Ishikawa (cell line): ENCODE measurements at regions not wholly inside any gene's neighbourhood (a gene's known extent, or its start where the extent isn't known, plus 50 kb on each side); places are given as distances from the start of the nearest gene placed in this dataset.

ENCODE experiments used
- EGR1 ChIP-seq: IDR thresholded peaks from 2 replicates; pipeline ENCODE4 v1.6.1; 2012
- EP300 ChIP-seq: IDR thresholded peaks from 2 replicates; pipeline ENCODE4 v1.6.1; 2012; ENCODE audit warnings: borderline replicate concordance
- NFIC ChIP-seq: IDR thresholded peaks from 2 replicates; pipeline ENCODE4 v1.6.1; 2012
- RAD21 ChIP-seq: IDR thresholded peaks from 2 replicates; pipeline ENCODE4 v1.6.1; 2012; ENCODE audit warnings: low read depth
- TEAD4 ChIP-seq: IDR thresholded peaks from 2 replicates; pipeline ENCODE4 v1.6.1; 2012
- YY1 ChIP-seq: IDR thresholded peaks from 2 replicates; pipeline ENCODE4 v1.6.1; 2012; ENCODE audit warnings: low read depth
- TF ChIP-seq, protein P1 (sequence below): IDR thresholded peaks from 2 replicates; pipeline ENCODE4 v1.6.1; 2012; ENCODE audit warnings: low read depth, mild to moderate bottlenecking
- TF ChIP-seq, protein P2 (sequence below): IDR thresholded peaks from 2 replicates; pipeline ENCODE4 v1.6.1; 2012
- TF ChIP-seq, protein P3 (sequence below): IDR thresholded peaks from 2 replicates; pipeline ENCODE4 v1.6.1; 2012

DNA sequence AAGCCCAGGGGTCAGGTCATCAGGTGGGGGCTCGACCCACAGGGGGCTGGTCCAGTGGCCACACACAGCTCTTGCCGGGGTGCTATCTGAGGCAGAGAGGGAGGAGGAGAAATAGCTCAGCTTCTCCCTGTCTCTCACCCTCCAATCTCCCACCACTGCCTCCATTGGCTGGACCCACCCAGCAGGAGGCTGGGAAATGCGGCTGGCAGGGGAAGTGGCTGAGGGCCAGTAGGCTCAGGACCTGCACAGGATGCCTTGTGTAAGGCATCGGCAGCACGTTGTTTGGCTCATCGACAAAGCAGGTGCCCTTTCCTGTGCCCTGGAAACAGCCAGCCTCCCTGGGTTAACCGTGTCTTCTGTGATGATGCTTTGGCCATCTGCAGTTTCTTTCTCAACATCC is 58.8 kb upstream of the SLC24A4 start:
- TF ChIP-seq NFIC, result no peak
- no peak for TF ChIP-seq RAD21
- no peak for TF ChIP-seq EP300
- TF ChIP-seq, protein P1, sequence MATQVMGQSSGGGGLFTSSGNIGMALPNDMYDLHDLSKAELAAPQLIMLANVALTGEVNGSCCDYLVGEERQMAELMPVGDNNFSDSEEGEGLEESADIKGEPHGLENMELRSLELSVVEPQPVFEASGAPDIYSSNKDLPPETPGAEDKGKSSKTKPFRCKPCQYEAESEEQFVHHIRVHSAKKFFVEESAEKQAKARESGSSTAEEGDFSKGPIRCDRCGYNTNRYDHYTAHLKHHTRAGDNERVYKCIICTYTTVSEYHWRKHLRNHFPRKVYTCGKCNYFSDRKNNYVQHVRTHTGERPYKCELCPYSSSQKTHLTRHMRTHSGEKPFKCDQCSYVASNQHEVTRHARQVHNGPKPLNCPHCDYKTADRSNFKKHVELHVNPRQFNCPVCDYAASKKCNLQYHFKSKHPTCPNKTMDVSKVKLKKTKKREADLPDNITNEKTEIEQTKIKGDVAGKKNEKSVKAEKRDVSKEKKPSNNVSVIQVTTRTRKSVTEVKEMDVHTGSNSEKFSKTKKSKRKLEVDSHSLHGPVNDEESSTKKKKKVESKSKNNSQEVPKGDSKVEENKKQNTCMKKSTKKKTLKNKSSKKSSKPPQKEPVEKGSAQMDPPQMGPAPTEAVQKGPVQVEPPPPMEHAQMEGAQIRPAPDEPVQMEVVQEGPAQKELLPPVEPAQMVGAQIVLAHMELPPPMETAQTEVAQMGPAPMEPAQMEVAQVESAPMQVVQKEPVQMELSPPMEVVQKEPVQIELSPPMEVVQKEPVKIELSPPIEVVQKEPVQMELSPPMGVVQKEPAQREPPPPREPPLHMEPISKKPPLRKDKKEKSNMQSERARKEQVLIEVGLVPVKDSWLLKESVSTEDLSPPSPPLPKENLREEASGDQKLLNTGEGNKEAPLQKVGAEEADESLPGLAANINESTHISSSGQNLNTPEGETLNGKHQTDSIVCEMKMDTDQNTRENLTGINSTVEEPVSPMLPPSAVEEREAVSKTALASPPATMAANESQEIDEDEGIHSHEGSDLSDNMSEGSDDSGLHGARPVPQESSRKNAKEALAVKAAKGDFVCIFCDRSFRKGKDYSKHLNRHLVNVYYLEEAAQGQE, result no peak
- TF ChIP-seq EGR1, result no peak
- TF ChIP-seq, protein P2, sequence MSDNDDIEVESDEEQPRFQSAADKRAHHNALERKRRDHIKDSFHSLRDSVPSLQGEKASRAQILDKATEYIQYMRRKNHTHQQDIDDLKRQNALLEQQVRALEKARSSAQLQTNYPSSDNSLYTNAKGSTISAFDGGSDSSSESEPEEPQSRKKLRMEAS, result no peak
- TF ChIP-seq, protein P3, sequence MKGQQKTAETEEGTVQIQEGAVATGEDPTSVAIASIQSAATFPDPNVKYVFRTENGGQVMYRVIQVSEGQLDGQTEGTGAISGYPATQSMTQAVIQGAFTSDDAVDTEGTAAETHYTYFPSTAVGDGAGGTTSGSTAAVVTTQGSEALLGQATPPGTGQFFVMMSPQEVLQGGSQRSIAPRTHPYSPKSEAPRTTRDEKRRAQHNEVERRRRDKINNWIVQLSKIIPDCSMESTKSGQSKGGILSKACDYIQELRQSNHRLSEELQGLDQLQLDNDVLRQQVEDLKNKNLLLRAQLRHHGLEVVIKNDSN, result no peak
- no peak for TF ChIP-seq YY1
- TF ChIP-seq TEAD4, result no peak
